ENCODE measurements at regions not wholly inside any gene's neighbourhood (a gene's known extent, or its start where the extent isn't known, plus 50 kb on each side); places are given as distances from the start of the nearest gene placed in this dataset.

GRCh38 chr18:4858379-4859127, 338.5 kb downstream of the AKAIN1 start:
- Histone ChIP-seq H2BK12ac (ENCODE audit: low read length) (no peak overlapping the region), H3K4me1 (ENCODE audit: control insufficient read depth in 2 of 2, insufficient read depth in 1 of 2, low read depth in 1 of 2, low read length in 2 of 2) (no peaks in the 10 kb centered on the region), H4K8ac (ENCODE audit: low read depth, low read length) (no peak overlapping the region), H3K4me2 (ENCODE audit: insufficient read depth, low read length, poor library complexity, severe bottlenecking) (no peak overlapping the region), H3K23ac (ENCODE audit: low read depth, low read length, poor library complexity) (no peak overlapping the region), H3K4ac (ENCODE audit: low read length) (no peak overlapping the region), H2BK120ac (ENCODE audit: low read depth, low read length) (no peak overlapping the region), H2AK5ac (ENCODE audit: low read depth, low read length) (no peak overlapping the region), H3K27me3 (ENCODE audit: control insufficient read depth in 3 of 3, insufficient read depth in 3 of 3, low read depth in 1 of 3, low read length in 3 of 3) (no peaks in the 10 kb centered on the region), H3K18ac (ENCODE audit: low read length) (no peak overlapping the region), H3K27ac (replicated peaks; ENCODE audit: low read length) (no peak overlapping the region), H3K36me3 (replicated peaks in 1 of 2; ENCODE audit: control insufficient read depth in 2 of 2, insufficient read depth in 2 of 2, low read length in 2 of 2) (no peaks in the 10 kb centered on the region), H2BK15ac (ENCODE audit: low read length) (no peak overlapping the region), H4K91ac (ENCODE audit: low read depth, low read length, poor library complexity) (no peak overlapping the region), H3K9ac (ENCODE audit: low read depth, low read length, poor library complexity) (no peak overlapping the region), H2BK5ac (ENCODE audit: low read length) (no peak overlapping the region), H3K9me3 (replicated peaks in 1 of 2; ENCODE audit: control insufficient read depth in 2 of 2, insufficient read depth in 1 of 2, low read depth in 1 of 2, low read length in 2 of 2) (no peaks in the 10 kb centered on the region), H3K79me1 (ENCODE audit: low read depth, low read length) (no peaks in the 10 kb centered on the region), H2AFZ (ENCODE audit: low read length) (no peak overlapping the region), H3K14ac (ENCODE audit: low read length) (no peak overlapping the region), H3K4me3 (ENCODE audit: low read length in 2 of 2) (no peak overlapping the region)
- DNase-seq (ENCODE audit: low spot score) = no peak
- WGBS, 2 donors (ENCODE audit: extremely low coverage in 2 of 2, insufficient read length in 2 of 2, insufficient replicate concordance in 1 of 2) = 100% methylated on average over 1 of the region's 3 CpGs; no CpG with 5 or more reads in 1 of the 2 donors

- H4K8ac ChIP-seq (ENCODE audit: low read depth, low read length) = no peak overlapping the region
- H2BK12ac ChIP-seq (ENCODE audit: low read length) = no peak overlapping the region
- H3K4me2 ChIP-seq (ENCODE audit: insufficient read depth, low read length, poor library complexity, severe bottlenecking) = no peak overlapping the region
- H3K9me3 ChIP-seq (replicated peaks in 1 of 2; ENCODE audit: control insufficient read depth in 2 of 2, insufficient read depth in 1 of 2, low read depth in 1 of 2, low read length in 2 of 2) = no peaks in the 10 kb centered on the region
- no peak overlapping the region for H3K4ac ChIP-seq (ENCODE audit: low read length)
- H3K79me1 ChIP-seq (ENCODE audit: low read depth, low read length) = no peaks in the 10 kb centered on the region
- no peak overlapping the region for H4K91ac ChIP-seq (ENCODE audit: low read depth, low read length, poor library complexity)
- no peak overlapping the region for H3K14ac ChIP-seq (ENCODE audit: low read length)
- no peak overlapping the region for H3K4me3 ChIP-seq (ENCODE audit: low read length in 2 of 2)
- no peak overlapping the region for H2BK120ac ChIP-seq (ENCODE audit: low read depth, low read length)
- no peak overlapping the region for H3K9ac ChIP-seq (ENCODE audit: low read depth, low read length, poor library complexity)
- H2BK15ac ChIP-seq (ENCODE audit: low read length) = no peak overlapping the region
- no peak overlapping the region for H2BK5ac ChIP-seq (ENCODE audit: low read length)
- H2AK5ac ChIP-seq (ENCODE audit: low read depth, low read length) = no peak overlapping the region
- no peak overlapping the region for H3K27ac ChIP-seq (replicated peaks; ENCODE audit: low read length)
- no peaks in the 10 kb centered on the region for H3K27me3 ChIP-seq (ENCODE audit: control insufficient read depth in 3 of 3, insufficient read depth in 3 of 3, low read depth in 1 of 3, low read length in 3 of 3)
- no CpG with 5 or more reads among the region's 1 CpG for WGBS, 2 donors (ENCODE audit: extremely low coverage in 2 of 2, insufficient read length in 2 of 2, insufficient replicate concordance in 1 of 2)
- no peak for DNase-seq (ENCODE audit: low spot score)
- H3K18ac ChIP-seq (ENCODE audit: low read length) = no peak overlapping the region
- no peaks in the 10 kb centered on the region for H3K36me3 ChIP-seq (replicated peaks in 1 of 2; ENCODE audit: control insufficient read depth in 2 of 2, insufficient read depth in 2 of 2, low read length in 2 of 2)
- H2AFZ ChIP-seq (ENCODE audit: low read length) = no peak overlapping the region
- H3K4me1 ChIP-seq (ENCODE audit: control insufficient read depth in 2 of 2, insufficient read depth in 1 of 2, low read depth in 1 of 2, low read length in 2 of 2) = no peaks in the 10 kb centered on the region
- H3K23ac ChIP-seq (ENCODE audit: low read depth, low read length, poor library complexity) = no peak overlapping the region
Observed at GRCh38 chr18:4854671-4855070, 342.4 kb downstream of the AKAIN1 start.

- H3K36me3 ChIP-seq (replicated peaks in 1 of 2; ENCODE audit: control insufficient read depth in 2 of 2, insufficient read depth in 2 of 2, low read length in 2 of 2) = no peaks in the 10 kb centered on the region
- H2AK5ac ChIP-seq (ENCODE audit: low read depth, low read length) = no peak overlapping the region
- no peak overlapping the region for H3K9ac ChIP-seq (ENCODE audit: low read depth, low read length, poor library complexity)
- no peak overlapping the region for H4K8ac ChIP-seq (ENCODE audit: low read depth, low read length)
- H3K23ac ChIP-seq (ENCODE audit: low read depth, low read length, poor library complexity) = no peak overlapping the region
- no peak overlapping the region for H3K4me3 ChIP-seq (ENCODE audit: low read length in 2 of 2)
- no peak for DNase-seq (ENCODE audit: low spot score)
- no CpG with 5 or more reads among the region's 1 CpG for WGBS, 2 donors (ENCODE audit: extremely low coverage in 2 of 2, insufficient read length in 2 of 2, insufficient replicate concordance in 1 of 2)
- H3K27me3 ChIP-seq (ENCODE audit: control insufficient read depth in 3 of 3, insufficient read depth in 3 of 3, low read depth in 1 of 3, low read length in 3 of 3) = no peaks in the 10 kb centered on the region
- H3K18ac ChIP-seq (ENCODE audit: low read length) = no peak overlapping the region
- H2AFZ ChIP-seq (ENCODE audit: low read length) = no peak overlapping the region
- H3K14ac ChIP-seq (ENCODE audit: low read length) = no peak overlapping the region
- H3K27ac ChIP-seq (replicated peaks; ENCODE audit: low read length) = no peak overlapping the region
- no peaks in the 10 kb centered on the region for H3K4me1 ChIP-seq (ENCODE audit: control insufficient read depth in 2 of 2, insufficient read depth in 1 of 2, low read depth in 1 of 2, low read length in 2 of 2)
- H2BK15ac ChIP-seq (ENCODE audit: low read length) = no peak overlapping the region
- H3K4me2 ChIP-seq (ENCODE audit: insufficient read depth, low read length, poor library complexity, severe bottlenecking) = no peak overlapping the region
- H3K79me1 ChIP-seq (ENCODE audit: low read depth, low read length) = no peaks in the 10 kb centered on the region
- H2BK120ac ChIP-seq (ENCODE audit: low read depth, low read length) = no peak overlapping the region
- no peak overlapping the region for H2BK5ac ChIP-seq (ENCODE audit: low read length)
- H3K4ac ChIP-seq (ENCODE audit: low read length) = no peak overlapping the region
- no peaks in the 10 kb centered on the region for H3K9me3 ChIP-seq (replicated peaks in 1 of 2; ENCODE audit: control insufficient read depth in 2 of 2, insufficient read depth in 1 of 2, low read depth in 1 of 2, low read length in 2 of 2)
- H4K91ac ChIP-seq (ENCODE audit: low read depth, low read length, poor library complexity) = no peak overlapping the region
- no peak overlapping the region for H2BK12ac ChIP-seq (ENCODE audit: low read length)
Observed at GRCh38 chr18:4851301-4851976, 345.6 kb downstream of the AKAIN1 start.

- no peak overlapping the region for H2BK12ac ChIP-seq (ENCODE audit: low read length)
- H3K4ac ChIP-seq (ENCODE audit: low read length) = no peak overlapping the region
- no peaks in the 10 kb centered on the region for H3K4me1 ChIP-seq (ENCODE audit: control insufficient read depth in 2 of 2, insufficient read depth in 1 of 2, low read depth in 1 of 2, low read length in 2 of 2)
- H3K4me2 ChIP-seq (ENCODE audit: insufficient read depth, low read length, poor library complexity, severe bottlenecking) = no peak overlapping the region
- no peaks in the 10 kb centered on the region for H3K79me1 ChIP-seq (ENCODE audit: low read depth, low read length)
- H3K23ac ChIP-seq (ENCODE audit: low read depth, low read length, poor library complexity) = no peak overlapping the region
- no peak overlapping the region for H4K8ac ChIP-seq (ENCODE audit: low read depth, low read length)
- H3K36me3 ChIP-seq (replicated peaks in 1 of 2; ENCODE audit: control insufficient read depth in 2 of 2, insufficient read depth in 2 of 2, low read length in 2 of 2) = no peaks in the 10 kb centered on the region
- H2BK120ac ChIP-seq (ENCODE audit: low read depth, low read length) = no peak overlapping the region
- H3K9me3 ChIP-seq (replicated peaks in 1 of 2; ENCODE audit: control insufficient read depth in 2 of 2, insufficient read depth in 1 of 2, low read depth in 1 of 2, low read length in 2 of 2) = no peaks in the 10 kb centered on the region
- no peak overlapping the region for H2AFZ ChIP-seq (ENCODE audit: low read length)
- H3K9ac ChIP-seq (ENCODE audit: low read depth, low read length, poor library complexity) = no peak overlapping the region
- no peak for DNase-seq (ENCODE audit: low spot score)
- no CpG with 5 or more reads among the region's 1 CpG for WGBS, 2 donors (ENCODE audit: extremely low coverage in 2 of 2, insufficient read length in 2 of 2, insufficient replicate concordance in 1 of 2)
- no peak overlapping the region for H2AK5ac ChIP-seq (ENCODE audit: low read depth, low read length)
- H2BK15ac ChIP-seq (ENCODE audit: low read length) = no peak overlapping the region
- no peak overlapping the region for H4K91ac ChIP-seq (ENCODE audit: low read depth, low read length, poor library complexity)
- H3K4me3 ChIP-seq (ENCODE audit: low read length in 2 of 2) = no peak overlapping the region
- no peak overlapping the region for H3K27ac ChIP-seq (replicated peaks; ENCODE audit: low read length)
- H3K18ac ChIP-seq (ENCODE audit: low read length) = no peak overlapping the region
- no peak overlapping the region for H3K14ac ChIP-seq (ENCODE audit: low read length)
- H2BK5ac ChIP-seq (ENCODE audit: low read length) = no peak overlapping the region
- H3K27me3 ChIP-seq (ENCODE audit: control insufficient read depth in 3 of 3, insufficient read depth in 3 of 3, low read depth in 1 of 3, low read length in 3 of 3) = no peaks in the 10 kb centered on the region
Observed at GRCh38 chr18:4847056-4847455, 350.0 kb downstream of the AKAIN1 start.

Measured in neuronal stem cell (in vitro differentiated cells).